IPS-11a (cell line): ENCODE measurements at regions not wholly inside any gene's neighbourhood (a gene's known extent, or its start where the extent isn't known, plus 50 kb on each side); places are given as distances from the start of the nearest gene placed in this dataset.
"Not testable (repeated sequence)": the region's sequence is repeated elsewhere in the genome, so short reads cannot be mapped to it uniquely, and the experiment has no call there.

Source experiments
- H3K4me3 ChIP-seq: one replicate; pipeline ENCODE4 v1.5.1; 2013; ENCODE audit warnings: low read depth, low read length, control low read depth

DNA sequence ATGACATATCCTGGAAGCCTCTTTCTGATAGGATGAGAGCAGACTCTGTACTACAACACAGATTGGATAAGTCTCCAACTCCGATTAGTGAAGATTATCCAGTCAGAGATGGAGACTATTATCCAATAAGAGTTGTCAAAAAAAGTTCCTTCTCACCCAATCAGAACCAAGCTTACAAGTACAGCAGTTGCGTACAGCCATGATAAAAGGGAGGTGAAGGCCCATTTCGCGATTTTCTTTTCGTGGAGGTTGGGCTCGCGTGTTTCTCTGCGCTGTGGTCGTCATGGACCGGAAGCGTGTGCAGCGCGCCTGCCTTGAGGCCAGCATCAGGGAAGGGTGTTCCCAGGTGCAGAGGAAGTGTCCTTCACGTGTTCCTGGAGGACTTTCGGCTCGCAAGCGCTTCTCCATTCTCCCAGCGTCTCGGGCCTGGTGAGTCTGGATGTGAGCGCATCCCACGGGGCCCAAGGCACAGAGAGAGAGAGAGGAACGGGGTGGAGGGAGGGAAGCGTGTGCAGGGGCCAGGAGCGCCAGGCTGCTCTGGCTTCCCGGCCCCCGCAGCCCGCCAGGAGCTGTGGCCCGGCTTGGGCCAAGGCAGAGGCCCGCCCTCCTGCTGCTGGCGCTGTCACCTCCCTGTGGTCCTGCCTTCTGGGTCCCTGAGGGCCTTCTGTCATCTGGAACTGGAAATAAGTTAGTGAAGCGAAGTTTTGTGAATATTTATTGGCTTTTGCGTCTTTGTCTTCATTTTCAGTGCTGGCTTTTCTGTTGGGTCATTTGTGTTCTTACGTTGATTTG, 53.9 kb downstream of the CDRT15L2 start:
- H3K4me3 ChIP-seq: not testable (repeated sequence)

- H3K4me3 ChIP-seq: not testable (repeated sequence)
Measured at GRCh38 chr17:20640147-20640546, 60.6 kb downstream of the CDRT15L2 start.

DNA sequence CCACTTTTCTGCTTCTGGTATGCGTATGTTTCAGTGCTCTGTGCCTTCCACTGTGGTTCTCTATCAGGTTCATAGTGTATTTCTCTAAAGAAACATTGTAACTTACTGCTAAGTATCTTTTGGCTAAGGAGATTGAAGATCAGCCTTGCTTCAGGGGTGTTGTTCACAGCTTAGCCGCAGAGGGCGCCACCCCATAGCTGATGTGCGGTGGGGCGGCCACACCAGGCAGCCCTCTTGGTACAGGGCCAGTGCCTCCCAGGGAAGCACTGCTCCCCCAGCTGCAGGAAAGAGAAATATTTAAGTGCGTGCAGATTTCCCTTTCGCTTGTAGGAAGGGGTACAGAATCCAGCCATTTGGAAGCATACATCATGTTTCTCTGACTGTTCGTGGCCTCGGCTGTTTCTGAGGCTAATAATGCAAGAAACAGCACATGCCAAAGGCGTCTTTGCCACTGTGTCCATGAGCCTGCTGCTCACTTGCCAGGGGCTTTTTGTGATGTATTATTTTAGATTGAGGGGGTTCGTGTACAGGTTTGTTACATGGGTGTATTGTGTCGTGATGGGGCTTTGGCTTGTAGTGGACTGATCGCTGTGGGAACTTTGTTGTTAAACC, 67.2 kb downstream of the CDRT15L2 start:
- not testable (repeated sequence) for H3K4me3 ChIP-seq

DNA sequence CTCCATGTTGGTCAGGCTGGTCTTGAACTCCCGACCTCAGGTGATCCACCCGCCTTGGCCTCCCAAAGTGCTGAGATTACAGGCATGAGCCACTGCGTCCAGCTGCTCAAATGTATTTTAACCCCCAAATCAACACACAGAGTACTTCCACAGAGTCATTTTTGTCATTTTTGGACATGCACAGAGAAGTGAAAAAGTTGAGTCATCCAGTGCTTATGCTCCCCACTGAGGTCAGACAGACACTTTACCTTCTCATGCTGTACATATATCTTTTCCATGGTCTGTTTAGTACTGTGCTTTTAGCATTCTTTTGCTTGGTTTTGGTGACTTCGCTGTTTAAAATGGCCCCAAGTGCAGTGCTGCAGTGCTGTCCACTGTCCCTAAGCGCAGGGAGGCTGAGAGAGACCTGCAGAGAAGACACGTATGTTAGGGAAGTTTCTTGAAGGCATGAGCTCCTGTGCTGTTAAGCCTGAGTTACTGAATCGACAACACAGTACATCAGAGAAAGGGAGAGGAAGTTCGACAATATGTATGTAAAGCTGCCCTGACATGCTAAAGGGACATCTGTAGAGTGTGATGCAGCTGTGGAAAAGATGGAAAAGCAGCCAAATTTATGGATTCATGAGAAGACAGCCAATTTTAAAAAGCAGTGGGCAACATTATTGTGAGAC, 69.7 kb downstream of the CDRT15L2 start:
- not testable (repeated sequence) for H3K4me3 ChIP-seq

DNA sequence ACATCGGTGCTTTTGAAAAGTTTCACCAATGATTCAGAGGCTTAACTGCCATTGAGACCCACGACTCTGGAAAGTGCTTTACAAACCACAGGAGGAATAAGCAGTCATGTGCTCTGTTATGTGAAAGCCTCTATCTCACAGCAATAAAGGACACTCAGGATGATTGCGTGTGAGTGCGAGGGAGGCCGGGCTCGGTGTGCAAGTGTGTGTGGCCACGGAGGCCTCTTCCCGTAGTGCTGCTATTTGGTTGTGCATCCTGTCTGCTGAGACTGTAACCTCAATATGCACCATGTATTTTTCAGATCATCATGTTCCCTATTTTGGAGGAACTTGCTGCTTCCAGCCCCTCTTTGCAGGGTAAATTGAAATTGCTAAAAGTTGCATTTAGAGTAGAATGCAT, 71.5 kb downstream of the CDRT15L2 start:
- H3K4me3 ChIP-seq: not testable (repeated sequence)

- not testable (repeated sequence) for H3K4me3 ChIP-seq
Measured at GRCh38 chr17:20651736-20652135, 72.2 kb downstream of the CDRT15L2 start.

DNA sequence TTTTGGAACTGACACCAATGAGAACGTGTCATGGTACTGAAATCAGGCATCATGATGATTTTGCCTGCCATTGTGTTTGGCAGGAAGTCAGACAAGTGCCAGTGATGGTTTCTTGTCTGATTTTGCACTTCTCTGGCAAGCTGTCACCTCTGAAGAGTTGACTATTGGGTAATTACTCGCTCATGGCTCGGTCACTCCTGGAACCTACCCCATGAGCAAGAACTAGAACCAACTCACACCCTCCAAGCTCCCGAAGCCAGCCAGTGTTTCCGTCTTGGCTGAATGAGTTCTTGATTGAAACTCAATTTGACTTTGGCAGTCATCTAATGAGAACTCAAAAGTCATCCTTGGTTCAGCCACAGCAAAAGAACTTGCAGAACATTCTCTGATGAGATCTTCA, 73.9 kb downstream of the CDRT15L2 start:
- H3K4me3 ChIP-seq: not testable (repeated sequence)

DNA sequence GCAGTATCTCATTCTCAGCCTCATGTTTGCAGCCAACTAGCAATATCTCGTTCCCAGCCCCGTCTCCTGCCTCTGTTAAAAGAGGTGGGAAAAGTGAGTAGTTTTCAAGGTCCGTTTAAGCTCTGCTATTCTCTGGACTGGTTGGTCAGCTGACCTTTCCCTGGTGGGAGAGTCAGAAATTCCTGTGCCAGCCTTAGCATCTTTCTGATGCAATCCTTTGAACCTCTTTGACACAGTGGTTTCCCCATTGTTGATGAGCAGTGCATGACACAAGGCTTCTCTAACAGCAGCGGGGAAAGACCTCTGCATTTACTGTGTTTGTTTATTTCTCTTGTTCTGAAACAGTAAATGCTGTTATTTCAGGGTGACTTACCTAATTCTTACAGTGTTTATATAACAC, 74.6 kb downstream of the CDRT15L2 start:
- not testable (repeated sequence) for H3K4me3 ChIP-seq

GRCh38 chr17:20654575-20654974, 75.1 kb downstream of the CDRT15L2 start:
- H3K4me3 ChIP-seq: not testable (repeated sequence)

DNA sequence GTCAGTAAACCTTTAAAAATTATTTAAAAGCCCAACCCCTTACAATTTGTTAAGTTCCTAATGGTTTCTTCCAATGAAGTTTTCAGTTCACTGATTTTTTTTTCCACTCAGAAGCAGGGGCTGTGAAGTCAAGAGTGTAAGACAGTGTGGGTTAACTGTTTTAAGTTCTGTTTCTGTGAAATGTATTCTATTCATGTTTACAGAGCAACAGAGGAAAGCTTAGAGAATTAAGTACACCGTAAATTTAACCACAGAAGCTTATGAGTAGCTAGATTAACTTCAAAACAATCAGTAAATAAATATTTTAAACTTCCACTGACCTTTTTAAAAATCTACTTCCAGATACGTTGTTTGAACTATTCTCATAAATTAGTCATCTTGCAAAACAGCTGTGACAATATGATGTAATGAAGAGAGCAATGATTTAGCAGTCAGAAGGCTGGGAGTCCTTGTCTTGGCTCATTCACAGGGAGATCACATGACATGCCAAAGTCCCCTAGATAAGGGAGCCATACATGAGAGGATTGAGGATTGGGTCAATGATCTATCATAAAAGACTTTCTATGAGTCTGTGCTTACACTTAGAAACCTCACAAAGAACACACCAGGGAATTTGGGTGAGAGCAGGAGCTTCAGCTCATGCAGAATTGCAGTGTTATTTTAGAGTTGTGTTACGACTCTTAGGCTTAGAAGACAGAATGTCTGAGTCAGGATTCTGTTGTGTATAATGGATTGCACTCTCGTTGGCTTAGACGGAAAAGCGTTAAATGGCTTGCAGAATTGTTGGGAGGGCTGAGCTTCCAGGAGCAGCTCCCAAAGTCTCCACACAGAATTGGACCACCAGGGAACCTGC, 85.8 kb downstream of the CDRT15L2 start:
- H3K4me3 ChIP-seq: not testable (repeated sequence)

- H3K4me3 ChIP-seq: not testable (repeated sequence)
Measured at GRCh38 chr17:20666689-20667088, 87.2 kb downstream of the CDRT15L2 start.

DNA sequence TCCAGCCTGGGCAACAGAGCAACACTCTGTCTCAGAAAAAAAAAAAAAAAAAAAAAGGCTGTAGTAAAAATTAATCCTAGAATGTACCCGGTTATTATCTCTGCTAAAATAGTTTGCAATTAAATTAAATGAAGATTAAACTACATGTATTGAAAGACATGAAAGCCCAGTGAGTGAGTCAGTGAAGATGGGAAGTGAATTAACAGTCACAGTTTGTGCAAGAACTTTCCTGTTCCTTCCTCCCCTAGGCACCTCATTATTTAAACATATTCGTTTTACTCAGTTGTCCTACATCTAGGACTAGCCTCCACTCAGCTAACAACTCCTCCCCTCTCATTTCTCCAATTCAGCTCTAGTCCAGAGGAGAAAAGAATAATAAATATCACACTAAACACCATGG, 88.2 kb downstream of the CDRT15L2 start:
- not testable (repeated sequence) for H3K4me3 ChIP-seq

GRCh38 chr17:20668316-20668715, 88.8 kb downstream of the CDRT15L2 start:
- not testable (repeated sequence) for H3K4me3 ChIP-seq

DNA sequence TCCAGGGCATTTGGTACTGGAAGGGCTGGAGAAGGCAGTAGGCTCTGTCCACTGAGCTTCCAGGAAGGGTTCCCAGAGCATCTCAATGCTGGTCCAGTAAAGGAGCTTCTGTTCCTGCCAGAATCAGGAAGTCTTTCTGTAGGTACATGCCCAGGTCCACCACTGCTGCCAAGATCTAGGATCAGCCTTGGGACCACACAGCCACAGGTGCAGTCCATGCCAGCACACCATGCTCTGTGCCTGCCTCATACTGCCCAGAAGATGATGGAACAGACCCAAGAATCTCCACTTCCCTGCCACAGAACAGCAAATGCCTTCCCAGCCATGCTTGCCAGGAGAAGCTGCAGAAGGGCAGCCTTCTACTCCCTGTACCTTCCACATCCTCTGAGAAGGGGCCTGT, 89.3 kb downstream of the CDRT15L2 start:
- not testable (repeated sequence) for H3K4me3 ChIP-seq

- not testable (repeated sequence) for H3K4me3 ChIP-seq
Measured at GRCh38 chr17:20670506-20670905, 91.0 kb downstream of the CDRT15L2 start.

DNA sequence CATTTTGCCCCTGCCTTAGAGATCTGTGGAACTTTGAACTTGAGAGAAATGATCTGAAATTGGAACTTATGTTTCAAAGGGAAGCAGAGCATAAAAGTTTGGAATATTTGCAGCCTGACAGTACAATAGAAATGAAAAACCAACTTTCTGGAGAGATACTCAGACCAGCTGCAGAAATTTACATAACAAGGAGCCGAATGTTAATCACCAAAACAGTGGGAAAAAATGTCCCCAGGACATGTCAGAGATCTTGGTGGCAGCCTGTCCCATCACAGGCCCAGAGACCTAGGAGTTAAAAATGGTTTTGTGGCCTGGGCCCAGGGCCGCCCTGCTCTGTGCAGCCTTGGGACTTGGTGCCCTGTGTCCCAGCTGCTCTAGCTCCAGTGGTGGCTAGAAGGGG, 94.8 kb downstream of the CDRT15L2 start:
- not testable (repeated sequence) for H3K4me3 ChIP-seq

DNA sequence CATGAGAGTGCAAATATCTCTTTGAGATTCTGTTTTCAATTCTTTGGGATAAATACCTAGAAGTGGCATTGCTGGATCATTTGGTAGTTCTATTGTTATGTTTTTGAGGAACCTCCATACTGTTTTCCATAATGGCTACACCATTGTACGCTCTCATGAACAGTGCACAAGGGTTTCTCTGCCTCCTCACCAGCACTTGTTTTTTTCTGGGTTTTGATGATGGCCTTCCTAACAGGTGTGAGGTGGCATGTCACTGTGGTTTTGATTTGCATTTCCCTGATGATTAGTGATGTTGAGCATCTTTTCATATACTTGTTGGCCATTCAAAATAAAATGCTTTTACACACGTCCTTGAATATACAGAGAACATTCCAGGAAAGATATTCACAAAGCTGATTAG, 96.2 kb downstream of the CDRT15L2 start:
- H3K4me3 ChIP-seq: not testable (repeated sequence)

DNA sequence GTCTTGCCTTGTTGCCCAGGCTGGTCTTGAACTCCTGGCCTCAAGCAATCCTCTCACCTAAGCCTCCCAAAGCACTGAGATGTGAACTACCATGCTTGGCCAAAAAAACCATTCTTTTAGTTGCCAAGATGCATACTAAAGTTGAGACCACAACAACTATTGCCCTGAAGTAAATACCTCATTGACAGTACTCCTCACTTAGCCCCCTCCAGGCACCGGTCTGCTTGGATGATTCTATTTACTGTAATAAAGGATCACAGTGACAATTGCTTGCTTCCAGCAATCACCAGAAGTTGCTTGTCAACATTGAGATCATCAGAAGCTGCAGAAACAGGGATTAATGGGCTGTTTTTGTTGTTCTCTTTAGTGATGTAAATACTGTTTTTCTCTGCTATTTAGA, 97.1 kb downstream of the CDRT15L2 start:
- not testable (repeated sequence) for H3K4me3 ChIP-seq

GRCh38 chr17:20677469-20677868, 97.9 kb downstream of the CDRT15L2 start:
- not testable (repeated sequence) for H3K4me3 ChIP-seq

GRCh38 chr17:20678424-20678823, 98.9 kb downstream of the CDRT15L2 start:
- H3K4me3 ChIP-seq: not testable (repeated sequence)
